Stimulated activated naive CD8-positive, alpha-beta T cell treated with anti-CD3 and anti-CD28 coated beads, Interleukin-15, amount 100 ng/mL, for 72 hours (primary cell): ENCODE measurements at regions not wholly inside any gene's neighbourhood (a gene's known extent, or its start where the extent isn't known, plus 50 kb on each side); places are given as distances from the start of the nearest gene placed in this dataset.
"Not testable (repeated sequence)": the region's sequence is repeated elsewhere in the genome, so short reads cannot be mapped to it uniquely, and the experiment has no call there.

ENCODE experiments used
- ATAC-seq: fragments of 150-1000 bp; cut with Tn5 transposase; 2 replicates; pipeline ENCODE4 v1.10.0; 2021; ENCODE audit warnings: mild to moderate bottlenecking, moderate library complexity
- DNase-seq, 2 donors: peaks; one replicate each; pipeline ENCODE4 v3.0.0; 2021 to 2022
- H3K27ac Mint-ChIP-seq, 2 donors: one replicate each; pipeline ENCODE4 v1.8.0; 2022; ENCODE audit warnings: mild to moderate bottlenecking in 2 of 2, mixed read lengths in 2 of 2, moderate library complexity in 2 of 2
- H3K27me3 Mint-ChIP-seq: one replicate; pipeline ENCODE4 v1.8.0; 2022; ENCODE audit warnings: mixed read lengths
- H3K4me1 Mint-ChIP-seq: one replicate; pipeline ENCODE4 v1.8.0; 2022; ENCODE audit warnings: mild to moderate bottlenecking, mixed read lengths
- H3K4me3 Mint-ChIP-seq, 2 donors: one replicate each; pipeline ENCODE4 v1.8.0; 2022; ENCODE audit warnings: mild to moderate bottlenecking in 2 of 2, mixed read lengths in 2 of 2, moderate library complexity in 1 of 2
- H3K9me3 Mint-ChIP-seq, 2 donors: one replicate each; pipeline ENCODE4 v1.8.0; 2022; ENCODE audit warnings: mixed read lengths in 2 of 2

DNA sequence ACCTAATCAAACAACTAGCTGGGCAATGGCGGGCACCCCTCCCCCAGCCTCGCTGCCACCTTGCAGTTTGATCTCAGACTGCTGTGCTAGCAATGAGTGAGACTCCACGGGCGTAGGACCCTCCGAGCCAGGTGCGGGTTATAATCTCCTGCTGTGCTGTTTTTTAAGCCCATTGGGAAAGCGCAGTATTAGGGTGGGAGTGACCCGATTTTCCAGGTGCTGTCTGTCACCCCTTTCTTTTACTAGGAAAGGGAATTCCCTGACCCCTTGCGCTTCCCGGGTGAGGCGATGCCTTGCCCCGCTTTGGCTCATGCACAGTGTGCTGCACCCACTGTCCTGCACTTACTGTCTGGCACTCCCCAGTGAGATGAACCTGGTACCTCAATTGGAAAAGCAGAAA, 163.3 kb upstream of the GHR start:
- H3K4me3 Mint-ChIP-seq, H3K4me1 Mint-ChIP-seq, H3K9me3 Mint-ChIP-seq, DNase-seq, H3K27me3 Mint-ChIP-seq, ATAC-seq, H3K27ac Mint-ChIP-seq: not testable (repeated sequence)

DNA sequence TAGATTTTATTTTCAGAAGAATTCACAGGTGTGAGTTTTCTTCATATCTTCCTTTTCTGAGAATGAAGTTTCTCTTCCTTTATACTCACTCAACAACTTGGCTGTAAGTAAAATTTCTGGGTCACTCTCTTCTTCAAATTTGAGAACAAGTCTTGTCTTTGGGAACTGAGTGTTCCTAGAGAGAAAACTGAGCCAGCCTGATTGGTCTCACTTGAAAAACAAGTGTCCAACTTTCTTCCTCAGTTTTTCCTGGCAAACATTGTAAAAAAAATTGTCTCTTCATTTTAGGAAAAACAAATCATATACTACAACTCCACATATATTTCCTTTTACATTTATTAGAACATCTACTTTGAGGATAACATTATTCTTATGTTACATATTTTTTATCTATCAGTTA, 156.1 kb upstream of the GHR start:
- Mint-ChIP-seq H3K27ac (no peak overlapping the region), H3K4me1 (no peaks in the 10 kb centered on the region), H3K27me3 (no peaks in the 10 kb centered on the region), H3K4me3 (no peak overlapping the region), H3K9me3 (peaks cover 0 to 5% of the 10 kb centered on the region in 2 donors)
- no peak for DNase-seq
- ATAC-seq, result no peak

DNA sequence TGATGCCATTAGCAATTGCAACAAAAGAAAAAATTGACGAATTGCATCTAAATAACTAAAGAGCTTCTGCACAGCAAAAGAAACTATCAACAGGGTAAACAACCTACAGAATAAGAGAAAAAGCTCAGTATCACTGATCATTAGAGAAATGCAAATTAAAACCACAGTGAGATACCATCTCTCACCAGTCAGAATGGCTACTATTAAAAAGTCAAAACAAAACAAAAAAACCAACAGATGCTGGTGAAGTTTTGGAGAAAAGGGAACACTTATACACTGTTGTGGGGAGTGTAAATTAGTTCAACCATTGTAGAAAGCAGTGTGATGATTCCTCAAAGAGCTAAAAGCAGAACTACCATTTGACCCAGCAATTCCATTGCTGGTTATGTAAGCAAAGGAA, 155.1 kb upstream of the GHR start:
- not testable (repeated sequence) for H3K27me3 Mint-ChIP-seq, H3K9me3 Mint-ChIP-seq, H3K4me3 Mint-ChIP-seq, ATAC-seq, DNase-seq, H3K27ac Mint-ChIP-seq, H3K4me1 Mint-ChIP-seq

DNA sequence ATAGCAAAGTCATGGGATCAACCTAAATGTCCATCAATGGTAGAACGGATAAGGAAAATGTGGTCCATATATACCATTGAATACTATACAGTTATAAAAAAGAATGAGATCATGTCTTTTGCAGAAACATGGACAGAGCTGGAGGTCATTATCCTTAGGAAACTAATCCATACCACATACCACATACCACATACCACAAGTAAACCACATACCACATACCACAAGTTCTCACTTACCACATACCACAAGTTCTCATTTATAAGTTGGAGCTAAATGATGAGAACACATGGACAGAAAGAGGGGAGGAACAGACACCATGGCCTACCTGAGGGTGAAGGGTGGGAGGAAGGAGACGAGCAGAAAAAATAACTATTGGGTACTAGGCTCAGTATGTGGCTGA, 154.6 kb upstream of the GHR start:
- no peak for DNase-seq
- Mint-ChIP-seq H3K4me3 (no peak overlapping the region), H3K27me3 (no peaks in the 10 kb centered on the region), H3K27ac (peak overlapping the region in 1 of 2 donors; percentile 84), H3K9me3 (peaks cover 0 to 5% of the 10 kb centered on the region in 2 donors), H3K4me1 (no peaks in the 10 kb centered on the region)
- no peak for ATAC-seq

DNA sequence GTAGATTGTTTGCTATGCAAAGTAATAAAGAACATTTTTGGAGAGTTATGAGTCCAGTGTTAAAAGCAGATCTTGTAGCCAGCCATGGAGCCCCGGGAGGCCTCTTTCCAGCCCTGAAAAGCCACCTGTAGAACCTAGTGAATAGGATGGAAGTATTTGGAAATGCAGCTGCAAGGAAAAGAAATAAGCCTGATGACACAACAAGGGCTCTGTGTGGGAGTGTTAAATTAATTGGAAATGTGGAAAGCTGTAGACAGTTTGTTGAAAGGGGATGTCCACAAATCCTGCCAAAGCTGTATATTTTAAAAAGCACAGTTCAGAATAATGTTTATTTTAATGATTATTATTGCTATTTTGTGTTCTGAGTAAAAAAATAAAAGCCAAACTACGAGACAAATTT, 152.5 kb upstream of the GHR start:
- no peak overlapping the region for H3K4me3 Mint-ChIP-seq
- ATAC-seq (no peak), DNase-seq (no peak)
- H3K9me3 Mint-ChIP-seq, result no peaks in the 10 kb centered on the region
- H3K27ac Mint-ChIP-seq, result no peak overlapping the region
- H3K27me3 Mint-ChIP-seq, result no peaks in the 10 kb centered on the region
- no peaks in the 10 kb centered on the region for H3K4me1 Mint-ChIP-seq

DNA sequence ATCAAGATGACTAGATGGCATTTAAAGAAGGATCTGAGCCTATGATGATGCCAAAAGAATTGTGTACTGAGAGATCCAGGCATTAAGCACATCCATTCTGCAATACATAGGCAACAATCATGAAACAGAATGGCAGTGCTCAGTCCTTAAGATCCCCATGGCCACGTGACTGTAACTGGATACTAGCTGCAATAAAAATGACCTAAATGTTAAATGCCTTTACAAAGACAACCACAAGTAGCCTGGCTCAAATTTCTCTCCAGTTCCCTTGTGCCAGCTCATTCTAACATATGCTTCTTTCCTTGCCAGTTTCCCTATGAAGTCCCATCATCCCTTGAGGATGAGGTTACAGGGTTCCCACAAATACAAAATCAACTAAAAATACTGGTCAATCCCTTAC, 148.3 kb upstream of the GHR start:
- no peaks in the 10 kb centered on the region for H3K27me3 Mint-ChIP-seq
- DNase-seq (no peak), ATAC-seq (no peak)
- H3K9me3 Mint-ChIP-seq, result no peaks in the 10 kb centered on the region
- H3K4me3 Mint-ChIP-seq, result no peak overlapping the region
- no peak overlapping the region for H3K27ac Mint-ChIP-seq
- no peaks in the 10 kb centered on the region for H3K4me1 Mint-ChIP-seq

DNA sequence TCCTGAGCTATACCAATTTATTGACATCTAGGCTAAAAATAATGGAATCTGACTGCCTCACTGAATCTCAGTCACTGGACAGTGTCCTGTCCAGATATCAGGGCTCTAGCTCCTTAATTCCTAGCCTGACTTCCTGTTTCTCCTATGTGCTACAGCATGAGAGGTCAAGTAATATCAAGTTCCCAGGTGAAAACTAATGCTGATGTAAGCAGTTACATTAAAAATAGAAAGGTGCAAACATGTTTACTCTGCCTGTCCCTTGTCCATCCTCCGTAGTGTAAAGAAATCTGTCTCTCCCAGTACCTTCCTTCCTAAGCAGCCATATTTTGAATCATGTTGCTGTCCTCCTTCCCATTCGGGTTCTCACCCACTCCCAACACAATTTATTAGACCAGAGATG, 145.9 kb upstream of the GHR start:
- Mint-ChIP-seq H3K27ac (no peak overlapping the region), H3K27me3 (no peaks in the 10 kb centered on the region), H3K9me3 (no peaks in the 10 kb centered on the region), H3K4me3 (no peak overlapping the region), H3K4me1 (no peaks in the 10 kb centered on the region)
- ATAC-seq (no peak), DNase-seq (no peak)

DNA sequence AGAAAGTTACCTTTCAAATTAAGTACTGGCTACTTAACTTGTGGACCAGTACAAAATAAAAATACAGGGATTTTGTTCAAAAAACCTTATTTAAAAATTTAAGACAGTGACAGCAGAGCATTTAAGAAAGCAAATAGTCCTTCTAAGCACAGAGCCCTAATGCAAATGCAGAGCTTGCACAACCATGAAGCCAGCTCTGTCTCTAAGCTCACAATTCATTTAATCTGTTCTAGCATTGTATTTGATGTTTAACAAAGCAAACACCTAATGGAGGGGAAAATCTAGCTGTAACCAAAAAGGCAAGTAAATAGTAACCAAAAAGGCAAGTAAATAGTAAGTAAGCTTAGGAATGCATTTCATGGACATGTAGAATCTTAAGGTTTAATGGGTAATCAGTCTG, 138.7 kb upstream of the GHR start:
- Mint-ChIP-seq H3K27ac (no peak overlapping the region), H3K4me1 (no peaks in the 10 kb centered on the region), H3K9me3 (no peaks in the 10 kb centered on the region), H3K27me3 (no peaks in the 10 kb centered on the region), H3K4me3 (no peak overlapping the region)
- DNase-seq, result no peak
- no peak for ATAC-seq

DNA sequence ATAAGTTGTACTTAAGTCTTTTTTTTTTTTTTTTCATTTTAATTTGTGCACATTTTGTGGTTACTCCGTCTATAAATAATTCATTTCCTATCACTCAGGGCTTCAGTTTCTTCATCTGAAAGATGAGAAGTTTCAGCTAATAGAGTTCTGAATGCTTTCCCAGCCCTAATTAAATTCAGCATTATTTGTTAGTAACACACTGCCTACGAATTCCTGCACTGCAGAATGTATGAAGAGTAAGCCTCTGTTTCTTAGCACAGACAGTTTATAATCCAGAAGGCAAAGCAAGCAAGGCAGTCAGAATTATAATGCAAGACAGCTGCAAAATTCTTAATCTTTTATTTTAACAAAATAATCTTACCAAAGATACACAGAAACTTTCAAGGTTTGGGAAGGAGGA, 138.0 kb upstream of the GHR start:
- Mint-ChIP-seq H3K27me3 (no peaks in the 10 kb centered on the region), H3K4me3 (no peak overlapping the region), H3K4me1 (no peaks in the 10 kb centered on the region), H3K27ac (no peak overlapping the region), H3K9me3 (no peaks in the 10 kb centered on the region)
- ATAC-seq (no peak), DNase-seq (no peak)

DNA sequence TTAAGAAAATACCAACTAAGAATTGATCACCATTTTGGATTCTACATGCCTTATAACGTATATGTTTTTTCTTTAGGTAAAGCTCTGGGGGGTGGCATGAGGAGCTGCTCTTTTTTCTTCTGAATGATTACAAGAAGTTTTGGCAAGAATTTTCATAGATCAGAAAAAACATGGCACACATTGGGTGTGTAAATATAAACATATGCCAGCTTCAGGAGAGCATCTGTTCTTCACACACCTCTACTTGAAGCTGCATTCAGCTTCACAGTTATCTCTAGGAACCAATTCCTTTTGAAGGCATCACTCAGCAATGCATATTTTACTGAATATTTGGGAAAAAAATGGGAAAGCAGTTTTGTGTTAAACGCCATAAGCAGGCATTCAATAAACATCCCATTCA, 122.7 kb upstream of the GHR start:
- ATAC-seq, result no peak
- Mint-ChIP-seq H3K27me3 (no peaks in the 10 kb centered on the region), H3K27ac (no peak overlapping the region), H3K9me3 (peaks cover 4 to 7% of the 10 kb centered on the region in 2 donors), H3K4me3 (no peak overlapping the region), H3K4me1 (no peaks in the 10 kb centered on the region)
- no peak for DNase-seq

DNA sequence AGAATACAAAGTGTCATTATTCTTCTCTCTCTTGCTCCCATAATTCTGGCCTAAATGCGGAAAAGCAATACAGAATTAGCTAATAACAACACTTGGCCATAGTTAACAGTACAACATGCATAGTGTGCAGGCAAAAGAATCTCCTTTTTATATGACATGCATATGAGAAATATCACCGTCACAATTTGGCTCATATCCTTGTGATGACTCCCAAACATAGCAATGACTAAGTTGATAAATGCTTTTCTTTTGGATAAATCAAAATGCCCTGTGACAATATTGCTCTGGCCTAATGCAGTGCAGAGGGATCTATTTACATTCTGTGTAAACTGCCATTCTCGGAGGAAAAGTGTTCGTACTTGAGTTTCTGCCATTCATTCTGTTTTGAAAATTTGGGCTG, 121.9 kb upstream of the GHR start:
- Mint-ChIP-seq H3K9me3 (peaks cover 0 to 7% of the 10 kb centered on the region in 2 donors), H3K27ac (no peak overlapping the region), H3K4me3 (no peak overlapping the region), H3K4me1 (no peaks in the 10 kb centered on the region), H3K27me3 (no peaks in the 10 kb centered on the region)
- DNase-seq (no peak), ATAC-seq (no peak)

DNA sequence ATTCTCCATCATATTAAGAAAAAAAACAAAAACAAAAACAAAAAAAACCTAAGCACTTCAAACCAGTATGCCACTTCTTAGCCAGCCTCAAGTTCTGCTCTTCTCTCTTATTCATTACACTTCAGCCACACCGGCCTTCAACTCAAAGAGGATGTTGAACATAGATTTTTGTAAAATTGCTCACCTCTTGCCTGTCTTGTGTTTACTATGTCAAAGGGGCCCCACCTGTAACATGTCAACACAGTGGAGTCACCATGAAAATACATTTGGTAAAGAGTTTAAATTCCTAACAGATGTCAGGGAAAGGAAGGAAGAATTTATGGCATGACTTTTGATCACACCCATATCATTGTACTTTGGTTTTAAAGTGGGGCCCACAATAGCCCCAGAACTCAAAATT, 121.1 kb upstream of the GHR start:
- no peak for DNase-seq
- Mint-ChIP-seq H3K27ac (no peak overlapping the region), H3K4me1 (no peaks in the 10 kb centered on the region), H3K9me3 (peaks cover 0 to 7% of the 10 kb centered on the region in 2 donors), H3K4me3 (no peak overlapping the region), H3K27me3 (no peaks in the 10 kb centered on the region)
- no peak for ATAC-seq

DNA sequence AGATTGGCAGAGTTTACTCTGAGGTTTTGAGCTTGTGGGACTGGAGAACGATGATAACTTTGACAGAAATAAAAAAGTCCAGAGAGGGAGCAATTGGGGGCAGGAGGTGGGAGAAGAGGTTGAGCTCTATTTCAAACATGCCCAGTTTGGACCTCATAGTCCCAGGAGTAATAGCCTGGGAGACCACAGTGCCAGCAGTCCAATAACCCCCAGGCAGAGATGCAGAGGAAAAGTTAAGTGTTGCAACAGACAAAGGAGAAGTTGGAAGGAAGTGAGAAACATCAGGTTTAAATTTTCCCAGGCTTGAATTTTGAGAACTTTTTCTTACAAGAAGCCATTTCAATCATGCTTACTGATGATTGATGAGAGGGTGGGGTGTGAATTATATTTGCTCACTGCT, 117.0 kb upstream of the GHR start:
- no peak overlapping the region for H3K4me3 Mint-ChIP-seq
- DNase-seq, result no peak
- ATAC-seq, result no peak
- no peak overlapping the region for H3K27ac Mint-ChIP-seq
- H3K4me1 Mint-ChIP-seq, result no peaks in the 10 kb centered on the region
- H3K27me3 Mint-ChIP-seq, result no peaks in the 10 kb centered on the region
- H3K9me3 Mint-ChIP-seq, result no peaks in the 10 kb centered on the region

DNA sequence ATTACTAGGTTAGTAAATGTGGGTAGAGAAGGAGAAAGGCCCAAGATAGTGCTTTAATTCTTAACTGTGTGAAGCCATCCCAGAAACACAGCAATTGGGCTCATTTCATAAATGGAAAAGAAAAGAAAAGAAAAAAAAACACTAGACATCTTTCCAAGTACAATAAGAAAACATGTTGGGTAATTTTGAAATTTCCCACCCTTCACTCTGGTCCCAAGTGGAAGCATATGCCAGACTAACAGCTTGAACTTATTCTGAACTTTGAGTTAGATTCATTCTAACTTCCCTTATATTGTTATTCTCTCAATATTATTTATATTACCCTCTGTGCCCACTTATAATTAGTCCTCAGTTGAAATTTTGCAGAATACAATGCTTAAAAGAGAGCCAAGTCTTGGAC, 113.4 kb upstream of the GHR start:
- H3K27ac Mint-ChIP-seq, result no peak overlapping the region
- DNase-seq (no peak), ATAC-seq (no peak)
- H3K4me3 Mint-ChIP-seq, result no peak overlapping the region
- no peaks in the 10 kb centered on the region for H3K4me1 Mint-ChIP-seq
- no peaks in the 10 kb centered on the region for H3K27me3 Mint-ChIP-seq
- H3K9me3 Mint-ChIP-seq, result no peaks in the 10 kb centered on the region

DNA sequence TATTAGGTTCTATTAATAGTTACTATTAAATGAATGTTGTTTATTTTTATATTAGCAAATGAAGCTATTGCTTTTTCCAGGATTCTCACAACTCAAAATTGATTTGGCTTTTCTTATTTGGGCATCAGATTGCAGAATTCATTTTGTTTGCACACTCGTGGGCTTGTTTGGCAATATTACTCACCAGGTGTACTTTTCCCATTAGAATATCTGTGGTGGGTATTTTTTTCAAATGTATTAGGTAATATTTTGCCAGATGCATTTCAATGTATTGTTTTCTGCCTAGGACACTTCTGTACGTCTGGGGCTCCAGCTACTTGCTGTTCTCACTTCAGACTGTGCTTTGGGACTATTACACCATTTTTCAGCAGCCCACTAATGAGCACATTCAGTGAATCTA, 108.0 kb upstream of the GHR start:
- ATAC-seq, result no peak

DNA sequence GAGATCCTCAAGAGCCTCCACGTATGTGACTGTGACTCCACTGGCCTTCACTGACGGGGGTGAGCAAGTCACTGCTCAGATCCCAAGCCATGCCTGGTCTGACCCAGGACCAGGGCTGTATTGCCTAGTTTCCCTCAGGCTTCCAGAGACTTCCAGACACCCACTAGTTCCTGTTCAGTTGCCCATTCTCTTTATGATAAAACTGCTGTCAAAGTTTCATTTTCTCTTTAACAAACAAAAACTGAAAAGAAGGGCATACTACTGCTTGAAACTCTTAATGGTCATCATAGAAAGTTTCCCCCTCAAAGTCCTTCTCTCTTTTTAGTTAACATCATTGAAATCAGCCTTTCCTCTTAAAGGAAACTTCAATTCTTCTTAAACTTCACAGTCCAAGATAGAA, 105.7 kb upstream of the GHR start:
- Mint-ChIP-seq H3K27me3 (no peaks in the 10 kb centered on the region), H3K9me3 (peaks cover 18 to 33% of the 10 kb centered on the region in 2 donors), H3K27ac (no peak overlapping the region), H3K4me3 (no peak overlapping the region), H3K4me1 (no peaks in the 10 kb centered on the region)
- DNase-seq (no peak), ATAC-seq (no peak)

More for the DNA sequence above, 108.0 kb upstream of the GHR start:
- H3K27ac Mint-ChIP-seq, result no peak overlapping the region
- H3K9me3 Mint-ChIP-seq, result peaks cover 14 to 26% of the 10 kb centered on the region in 2 donors
- H3K4me3 Mint-ChIP-seq, result no peak overlapping the region
- no peaks in the 10 kb centered on the region for H3K4me1 Mint-ChIP-seq
- H3K27me3 Mint-ChIP-seq, result no peaks in the 10 kb centered on the region
- no peak for DNase-seq

DNA sequence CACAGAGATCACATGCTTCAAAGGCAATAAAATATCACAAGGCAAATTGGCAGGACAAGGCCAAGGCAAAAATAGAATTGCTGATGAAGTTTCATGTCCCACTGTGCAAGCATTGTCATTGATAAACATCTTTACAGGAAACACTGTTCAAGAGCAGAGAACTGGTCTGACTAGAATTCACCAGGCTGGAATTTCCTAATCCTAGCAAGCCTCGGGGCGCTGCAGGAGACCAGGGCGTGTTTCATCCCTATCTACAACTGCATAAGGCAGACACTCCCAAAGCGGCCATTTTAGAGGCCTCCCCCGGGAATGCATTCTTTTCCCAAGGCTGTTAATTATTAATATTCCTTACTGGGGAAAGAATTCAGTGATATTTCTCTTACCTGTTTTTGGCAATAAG, 103.7 kb upstream of the GHR start:
- not testable (repeated sequence) for DNase-seq, H3K4me3 Mint-ChIP-seq, H3K27ac Mint-ChIP-seq, ATAC-seq, H3K27me3 Mint-ChIP-seq, H3K4me1 Mint-ChIP-seq
- H3K9me3 Mint-ChIP-seq, result peaks cover 18 to 33% of the 10 kb centered on the region in 2 donors

DNA sequence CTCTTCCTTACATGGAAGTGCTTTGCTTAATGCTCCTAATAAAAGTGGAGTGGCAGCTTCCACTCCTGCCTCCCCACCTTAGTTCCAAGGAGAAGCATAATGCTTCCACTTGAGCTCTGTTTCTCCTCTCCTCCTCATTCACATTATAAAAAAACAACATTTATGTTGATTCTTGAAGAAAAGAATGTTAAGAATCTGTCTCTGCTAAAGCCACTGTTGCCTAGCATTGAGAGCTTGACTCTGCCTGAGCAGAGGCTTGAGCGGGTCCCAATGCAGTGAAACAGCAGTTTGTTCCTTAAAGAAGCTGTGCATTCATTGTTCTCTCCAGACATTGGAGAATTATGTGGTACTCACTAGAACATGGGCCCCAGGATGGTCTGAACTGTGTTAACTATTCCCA, 101.5 kb upstream of the GHR start:
- Mint-ChIP-seq H3K4me3 (no peak overlapping the region), H3K27ac (no peak overlapping the region), H3K27me3 (no peaks in the 10 kb centered on the region), H3K4me1 (no peaks in the 10 kb centered on the region), H3K9me3 (peaks cover 18 to 28% of the 10 kb centered on the region in 2 donors)
- ATAC-seq (no peak), DNase-seq (no peak)
